GM23248 (cell line): ENCODE measurements at regions not wholly inside any gene's neighbourhood (a gene's known extent, or its start where the extent isn't known, plus 50 kb on each side); places are given as distances from the start of the nearest gene placed in this dataset.

ENCODE experiments used
- EZH2 ChIP-seq: fragments of 200-600 bp; sonication (generic); IDR thresholded peaks from 2 replicates; pipeline ENCODE4 v1.6.1; 2018; ENCODE audit warnings: antibody characterized with exemption, mild to moderate bottlenecking; ENCODE audit not compliant: insufficient read depth, poor library complexity, severe bottlenecking
- EZH2phosphoT487 ChIP-seq: fragments of 200-600 bp; sonication (generic); IDR thresholded peaks from 2 replicates; pipeline ENCODE4 v1.6.1; 2018; ENCODE audit warnings: antibody characterized with exemption, moderate library complexity, mild to moderate bottlenecking, low read depth; ENCODE audit not compliant: insufficient read depth

DNA sequence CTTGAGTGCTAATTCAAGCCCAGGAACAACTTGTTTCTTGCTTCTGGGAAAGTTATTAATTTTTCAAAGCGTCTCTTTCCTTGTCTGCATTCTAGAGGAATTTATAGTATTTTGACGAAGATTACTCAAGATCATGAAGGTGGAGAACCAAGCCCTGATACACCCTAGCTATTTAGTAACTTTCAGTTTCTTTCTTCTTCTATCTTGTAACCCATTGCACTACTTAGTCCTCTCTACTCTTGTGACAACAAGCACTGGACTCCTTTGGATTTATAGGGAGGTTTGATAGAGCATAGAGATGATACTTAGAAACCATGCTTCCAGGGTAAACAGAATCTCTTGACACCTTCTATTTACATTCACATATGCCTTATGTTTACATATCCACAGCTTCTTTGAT is 203.3 kb upstream of the GRM7 start:
- no peak for TF ChIP-seq EZH2phosphoT487
- no peak for TF ChIP-seq EZH2
